GM12865 (cell line): ENCODE measurements at regions not wholly inside any gene's neighbourhood (a gene's known extent, or its start where the extent isn't known, plus 50 kb on each side); places are given as distances from the start of the nearest gene placed in this dataset.

Source experiments
- DNase-seq: peaks from one replicate; pipeline ENCODE4 v3.0.0; 2010; ENCODE audit warnings: low read depth
- H3K4me3 ChIP-seq: 2 replicates; pipeline ENCODE4 v1.5.1; 2011; ENCODE audit warnings: mild to moderate bottlenecking, low read depth, low read length, control low read depth
- CTCF ChIP-seq: IDR thresholded peaks from 2 replicates; pipeline ENCODE4 v1.5.1; 2011; ENCODE audit warnings: low read length, control low read depth, low read depth, inconsistent platforms; ENCODE audit not compliant: insufficient read depth; ENCODE audit errors: missing control alignments

GRCh38 chr18:39296293-39296888 lies 1730.8 kb upstream of the CELF4 start:
- DNase-seq: no peak
- no peak overlapping the region for H3K4me3 ChIP-seq
- no peak for TF ChIP-seq CTCF

GRCh38 chr18:39276764-39277163 lies 1711.2 kb upstream of the CELF4 start:
- TF ChIP-seq CTCF: no peak
- no peak overlapping the region for H3K4me3 ChIP-seq
- no peak for DNase-seq

- no peak for TF ChIP-seq CTCF
- H3K4me3 ChIP-seq: no peak overlapping the region
- DNase-seq: no peak
Measured at GRCh38 chr18:39274535-39274934, 1708.9 kb upstream of the CELF4 start.

- DNase-seq: no peak
- no peak overlapping the region for H3K4me3 ChIP-seq
- no peak for TF ChIP-seq CTCF
Measured at GRCh38 chr18:39272230-39272629, 1706.6 kb upstream of the CELF4 start.

- no peak overlapping the region for H3K4me3 ChIP-seq
- no peak for TF ChIP-seq CTCF
- no peak for DNase-seq
Measured at GRCh38 chr18:39271654-39272053, 1706.1 kb upstream of the CELF4 start.

GRCh38 chr18:39260565-39260964 lies 1695.0 kb upstream of the CELF4 start:
- H3K4me3 ChIP-seq: no peak overlapping the region
- no peak for TF ChIP-seq CTCF
- no peak for DNase-seq

GRCh38 chr18:39259736-39260135 lies 1694.1 kb upstream of the CELF4 start:
- no peak for TF ChIP-seq CTCF
- no peak overlapping the region for H3K4me3 ChIP-seq
- no peak for DNase-seq
